AG09319 (cell line): ENCODE measurements at regions not wholly inside any gene's neighbourhood (a gene's known extent, or its start where the extent isn't known, plus 50 kb on each side); places are given as distances from the start of the nearest gene placed in this dataset.
"Not testable (repeated sequence)": the region's sequence is repeated elsewhere in the genome, so short reads cannot be mapped to it uniquely, and the experiment has no call there.

ENCODE experiments used
- DNase-seq: peaks from one replicate; pipeline ENCODE4 v3.0.0-alpha.2; 2010; ENCODE audit warnings: low read depth; ENCODE audit errors: extremely low read depth
- CTCF ChIP-seq: IDR thresholded peaks from 2 replicates; pipeline ENCODE4 v1.5.1; 2011; ENCODE audit warnings: low read depth, mild to moderate bottlenecking, inconsistent platforms, low read length, moderate library complexity

- no peak for DNase-seq
- no peak for TF ChIP-seq CTCF
Measured at GRCh38 chr12:19775241-19775640, 335.9 kb downstream of the AEBP2 start.

GRCh38 chr12:19775976-19776375, 336.7 kb downstream of the AEBP2 start:
- DNase-seq, result not testable (repeated sequence)

GRCh38 chr12:19778172-19778571, 338.9 kb downstream of the AEBP2 start:
- TF ChIP-seq CTCF, result no peak
- no peak for DNase-seq

GRCh38 chr12:19778797-19779196, 339.5 kb downstream of the AEBP2 start:
- DNase-seq, result no peak
- no peak for TF ChIP-seq CTCF

GRCh38 chr12:19779395-19780056, 340.2 kb downstream of the AEBP2 start:
- peak; percentile 1 for TF ChIP-seq CTCF
- no peak for DNase-seq

- no peak for TF ChIP-seq CTCF
- no peak for DNase-seq
Measured at GRCh38 chr12:19780460-19780859, 341.2 kb downstream of the AEBP2 start.

- no peak for TF ChIP-seq CTCF
- DNase-seq, result no peak
Measured at GRCh38 chr12:19783547-19784444, 344.5 kb downstream of the AEBP2 start.

- TF ChIP-seq CTCF, result no peak
Measured at GRCh38 chr12:19792028-19792427, 352.7 kb downstream of the AEBP2 start.

More at GRCh38 chr12:19792028-19792427, 352.7 kb downstream of the AEBP2 start:
- DNase-seq, result no peak
